GM18517 (cell line): ENCODE measurements at regions not wholly inside any gene's neighbourhood (a gene's known extent, or its start where the extent isn't known, plus 50 kb on each side); places are given as distances from the start of the nearest gene placed in this dataset.
"Not testable (repeated sequence)": the region's sequence is repeated elsewhere in the genome, so short reads cannot be mapped to it uniquely, and the experiment has no call there.

Source experiments
- ATAC-seq: cut with Tn5 transposase; IDR thresholded peaks from one replicate; pipeline ENCODE4 v1.9.1; 2021; ENCODE audit warnings: mild to moderate bottlenecking, moderate library complexity; ENCODE audit not compliant: unreplicated experiment

- no peak for ATAC-seq
Measured at GRCh38 chr2:187985195-187985594, 306.5 kb upstream of the GULP1 start.

GRCh38 chr2:187985923-187986322 is 305.8 kb upstream of the GULP1 start:
- ATAC-seq = no peak

- no peak for ATAC-seq
Measured at GRCh38 chr2:187986390-187987105, 305.1 kb upstream of the GULP1 start.

GRCh38 chr2:187988348-187988747 is 303.3 kb upstream of the GULP1 start:
- peak; percentile 46 for ATAC-seq

GRCh38 chr2:187989925-187990623 is 301.6 kb upstream of the GULP1 start:
- peak; percentile 57 for ATAC-seq

GRCh38 chr2:187991389-187991788 is 300.3 kb upstream of the GULP1 start:
- ATAC-seq = no peak

- ATAC-seq = no peak
Measured at GRCh38 chr2:187994464-187995331, 297.0 kb upstream of the GULP1 start.

- ATAC-seq = no peak
Measured at GRCh38 chr2:187995556-187995955, 296.1 kb upstream of the GULP1 start.

- ATAC-seq = no peak
Measured at GRCh38 chr2:187996630-187997029, 295.0 kb upstream of the GULP1 start.

GRCh38 chr2:188000189-188000588 is 291.5 kb upstream of the GULP1 start:
- no peak for ATAC-seq

- ATAC-seq = no peak
Measured at GRCh38 chr2:188003800-188004199, 287.9 kb upstream of the GULP1 start.

GRCh38 chr2:188013767-188014166 is 277.9 kb upstream of the GULP1 start:
- no peak for ATAC-seq

GRCh38 chr2:188016917-188017316 is 274.8 kb upstream of the GULP1 start:
- ATAC-seq = no peak

GRCh38 chr2:188022389-188022788 is 269.3 kb upstream of the GULP1 start:
- no peak for ATAC-seq

- ATAC-seq = no peak
Measured at GRCh38 chr2:188023035-188023434, 268.6 kb upstream of the GULP1 start.

- ATAC-seq = no peak
Measured at GRCh38 chr2:188024811-188025210, 266.9 kb upstream of the GULP1 start.

- no peak for ATAC-seq
Measured at GRCh38 chr2:188028739-188029138, 262.9 kb upstream of the GULP1 start.

- ATAC-seq = no peak
Measured at GRCh38 chr2:188032306-188032705, 259.4 kb upstream of the GULP1 start.

- no peak for ATAC-seq
Measured at GRCh38 chr2:188032786-188033185, 258.9 kb upstream of the GULP1 start.

GRCh38 chr2:188033240-188033639 is 258.4 kb upstream of the GULP1 start:
- ATAC-seq = not testable (repeated sequence)

- not testable (repeated sequence) for ATAC-seq
Measured at GRCh38 chr2:188034102-188034501, 257.6 kb upstream of the GULP1 start.
